Suprapubic skin (tissue), 4 donors: ENCODE measurements at regions not wholly inside any gene's neighbourhood (a gene's known extent, or its start where the extent isn't known, plus 50 kb on each side); places are given as distances from the start of the nearest gene placed in this dataset.

Source experiments
- EP300 ChIP-seq: sonication (generic); formaldehyde crosslinking; IDR thresholded peaks from one replicate; pipeline ENCODE4 v1.6.1; 2017; ENCODE audit warnings: antibody characterized with exemption
- POLR2AphosphoS5 ChIP-seq, 3 donors: sonication (generic); formaldehyde crosslinking; IDR thresholded peaks; one replicate each; pipeline ENCODE4 v1.6.1; 2017; ENCODE audit warnings: antibody characterized with exemption in 3 of 3
- TF ChIP-seq, protein P1 (sequence below), 2 donors: fragments of 200-600 bp in 1 of 2; fragments of 450-650 bp in 1 of 2; sonication (generic) in 1 of 2; IDR thresholded peaks; one replicate each; pipeline ENCODE4 v1.5.1; 2016 to 2019; ENCODE audit warnings: antibody characterized with exemption in 2 of 2, mild to moderate bottlenecking in 1 of 2, moderate library complexity in 1 of 2

DNA sequence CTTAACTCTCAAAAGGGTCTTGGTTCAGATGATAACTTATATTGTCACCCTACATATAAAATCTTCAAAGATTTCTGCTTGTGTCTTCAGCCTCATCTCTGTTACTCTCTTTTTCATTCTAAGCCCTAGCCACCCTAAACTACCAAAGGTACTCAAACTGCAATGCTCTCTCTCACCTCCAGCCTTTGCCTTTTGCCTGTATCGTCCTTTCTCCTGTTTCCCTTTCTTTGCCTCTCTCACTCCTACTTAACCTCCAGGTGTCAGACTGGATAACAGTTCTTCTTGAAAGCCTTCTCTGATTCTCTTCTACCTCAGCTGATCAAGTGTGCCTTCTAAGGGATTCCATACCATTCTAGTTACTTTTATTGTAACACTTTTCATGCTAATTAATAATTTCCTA, 149.8 kb downstream of the SERPINI1 start:
- TF ChIP-seq, protein P1, sequence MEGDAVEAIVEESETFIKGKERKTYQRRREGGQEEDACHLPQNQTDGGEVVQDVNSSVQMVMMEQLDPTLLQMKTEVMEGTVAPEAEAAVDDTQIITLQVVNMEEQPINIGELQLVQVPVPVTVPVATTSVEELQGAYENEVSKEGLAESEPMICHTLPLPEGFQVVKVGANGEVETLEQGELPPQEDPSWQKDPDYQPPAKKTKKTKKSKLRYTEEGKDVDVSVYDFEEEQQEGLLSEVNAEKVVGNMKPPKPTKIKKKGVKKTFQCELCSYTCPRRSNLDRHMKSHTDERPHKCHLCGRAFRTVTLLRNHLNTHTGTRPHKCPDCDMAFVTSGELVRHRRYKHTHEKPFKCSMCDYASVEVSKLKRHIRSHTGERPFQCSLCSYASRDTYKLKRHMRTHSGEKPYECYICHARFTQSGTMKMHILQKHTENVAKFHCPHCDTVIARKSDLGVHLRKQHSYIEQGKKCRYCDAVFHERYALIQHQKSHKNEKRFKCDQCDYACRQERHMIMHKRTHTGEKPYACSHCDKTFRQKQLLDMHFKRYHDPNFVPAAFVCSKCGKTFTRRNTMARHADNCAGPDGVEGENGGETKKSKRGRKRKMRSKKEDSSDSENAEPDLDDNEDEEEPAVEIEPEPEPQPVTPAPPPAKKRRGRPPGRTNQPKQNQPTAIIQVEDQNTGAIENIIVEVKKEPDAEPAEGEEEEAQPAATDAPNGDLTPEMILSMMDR (IDR thresholded peaks at IDR 0.05) = no peak
- TF ChIP-seq POLR2AphosphoS5 (IDR thresholded peaks at IDR 0.05) (no peak), EP300 (no peak)
